PC-3 (cell line): ENCODE measurements at regions not wholly inside any gene's neighbourhood (a gene's known extent, or its start where the extent isn't known, plus 50 kb on each side); places are given as distances from the start of the nearest gene placed in this dataset.

Experiments used
- CTCF ChIP-seq: fragments of 300-600 bp; sonication (generic); conservative IDR thresholded peaks from 2 replicates; pipeline ENCODE4 v1.5.1; 2017; ENCODE audit warnings: antibody characterized with exemption, low read depth, mild to moderate bottlenecking, low read length
- EZH2 ChIP-seq: fragments of 300-600 bp; sonication (generic); IDR thresholded peaks from one replicate; pipeline ENCODE4 v1.6.1; 2017; ENCODE audit warnings: antibody characterized with exemption, mild to moderate bottlenecking, low read length; ENCODE audit not compliant: unreplicated experiment

GRCh38 chr15:58260725-58261267, 122.6 kb downstream of the AQP9 start:
- TF ChIP-seq CTCF: no peak
- no peak for TF ChIP-seq EZH2
